ENCODE measurements at regions not wholly inside any gene's neighbourhood (a gene's known extent, or its start where the extent isn't known, plus 50 kb on each side); places are given as distances from the start of the nearest gene placed in this dataset.

GRCh38 chr6:12609751-12610150, 106.8 kb upstream of the PHACTR1 start:
- no peak for TF ChIP-seq TEAD4 (CRISPR knock-in tag; IDR thresholded peaks at IDR 0.05)
- TF ChIP-seq, protein P1, sequence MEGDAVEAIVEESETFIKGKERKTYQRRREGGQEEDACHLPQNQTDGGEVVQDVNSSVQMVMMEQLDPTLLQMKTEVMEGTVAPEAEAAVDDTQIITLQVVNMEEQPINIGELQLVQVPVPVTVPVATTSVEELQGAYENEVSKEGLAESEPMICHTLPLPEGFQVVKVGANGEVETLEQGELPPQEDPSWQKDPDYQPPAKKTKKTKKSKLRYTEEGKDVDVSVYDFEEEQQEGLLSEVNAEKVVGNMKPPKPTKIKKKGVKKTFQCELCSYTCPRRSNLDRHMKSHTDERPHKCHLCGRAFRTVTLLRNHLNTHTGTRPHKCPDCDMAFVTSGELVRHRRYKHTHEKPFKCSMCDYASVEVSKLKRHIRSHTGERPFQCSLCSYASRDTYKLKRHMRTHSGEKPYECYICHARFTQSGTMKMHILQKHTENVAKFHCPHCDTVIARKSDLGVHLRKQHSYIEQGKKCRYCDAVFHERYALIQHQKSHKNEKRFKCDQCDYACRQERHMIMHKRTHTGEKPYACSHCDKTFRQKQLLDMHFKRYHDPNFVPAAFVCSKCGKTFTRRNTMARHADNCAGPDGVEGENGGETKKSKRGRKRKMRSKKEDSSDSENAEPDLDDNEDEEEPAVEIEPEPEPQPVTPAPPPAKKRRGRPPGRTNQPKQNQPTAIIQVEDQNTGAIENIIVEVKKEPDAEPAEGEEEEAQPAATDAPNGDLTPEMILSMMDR (IDR thresholded peaks at IDR 0.05), result no peak
- TF ChIP-seq, protein P2, sequence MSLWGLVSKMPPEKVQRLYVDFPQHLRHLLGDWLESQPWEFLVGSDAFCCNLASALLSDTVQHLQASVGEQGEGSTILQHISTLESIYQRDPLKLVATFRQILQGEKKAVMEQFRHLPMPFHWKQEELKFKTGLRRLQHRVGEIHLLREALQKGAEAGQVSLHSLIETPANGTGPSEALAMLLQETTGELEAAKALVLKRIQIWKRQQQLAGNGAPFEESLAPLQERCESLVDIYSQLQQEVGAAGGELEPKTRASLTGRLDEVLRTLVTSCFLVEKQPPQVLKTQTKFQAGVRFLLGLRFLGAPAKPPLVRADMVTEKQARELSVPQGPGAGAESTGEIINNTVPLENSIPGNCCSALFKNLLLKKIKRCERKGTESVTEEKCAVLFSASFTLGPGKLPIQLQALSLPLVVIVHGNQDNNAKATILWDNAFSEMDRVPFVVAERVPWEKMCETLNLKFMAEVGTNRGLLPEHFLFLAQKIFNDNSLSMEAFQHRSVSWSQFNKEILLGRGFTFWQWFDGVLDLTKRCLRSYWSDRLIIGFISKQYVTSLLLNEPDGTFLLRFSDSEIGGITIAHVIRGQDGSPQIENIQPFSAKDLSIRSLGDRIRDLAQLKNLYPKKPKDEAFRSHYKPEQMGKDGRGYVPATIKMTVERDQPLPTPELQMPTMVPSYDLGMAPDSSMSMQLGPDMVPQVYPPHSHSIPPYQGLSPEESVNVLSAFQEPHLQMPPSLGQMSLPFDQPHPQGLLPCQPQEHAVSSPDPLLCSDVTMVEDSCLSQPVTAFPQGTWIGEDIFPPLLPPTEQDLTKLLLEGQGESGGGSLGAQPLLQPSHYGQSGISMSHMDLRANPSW (CRISPR knock-in tag; conservative IDR thresholded peaks at IDR 0.05; ENCODE audit: low read depth), result no peak
- TF ChIP-seq IRF1 (CRISPR knock-in tag; IDR thresholded peaks at IDR 0.05), result no peak
- TF ChIP-seq ATF1 (CRISPR knock-in tag; IDR thresholded peaks at IDR 0.05), result no peak
- TF ChIP-seq, protein P3, sequence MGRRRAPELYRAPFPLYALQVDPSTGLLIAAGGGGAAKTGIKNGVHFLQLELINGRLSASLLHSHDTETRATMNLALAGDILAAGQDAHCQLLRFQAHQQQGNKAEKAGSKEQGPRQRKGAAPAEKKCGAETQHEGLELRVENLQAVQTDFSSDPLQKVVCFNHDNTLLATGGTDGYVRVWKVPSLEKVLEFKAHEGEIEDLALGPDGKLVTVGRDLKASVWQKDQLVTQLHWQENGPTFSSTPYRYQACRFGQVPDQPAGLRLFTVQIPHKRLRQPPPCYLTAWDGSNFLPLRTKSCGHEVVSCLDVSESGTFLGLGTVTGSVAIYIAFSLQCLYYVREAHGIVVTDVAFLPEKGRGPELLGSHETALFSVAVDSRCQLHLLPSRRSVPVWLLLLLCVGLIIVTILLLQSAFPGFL (CRISPR knock-in tag; IDR thresholded peaks at IDR 0.05; ENCODE audit: borderline replicate concordance), result no peak
